Activated effector memory CD4-positive, alpha-beta T cell treated with anti-CD3 and anti-CD28 coated beads, Interleukin-2, amount 50 U/mL, for 16 hours (primary cell): ENCODE measurements at regions not wholly inside any gene's neighbourhood (a gene's known extent, or its start where the extent isn't known, plus 50 kb on each side); places are given as distances from the start of the nearest gene placed in this dataset.
"Not testable (repeated sequence)": the region's sequence is repeated elsewhere in the genome, so short reads cannot be mapped to it uniquely, and the experiment has no call there.

Experiments
- DNase-seq: peaks from one replicate; pipeline ENCODE4 v3.0.0-alpha.2; 2020

DNA sequence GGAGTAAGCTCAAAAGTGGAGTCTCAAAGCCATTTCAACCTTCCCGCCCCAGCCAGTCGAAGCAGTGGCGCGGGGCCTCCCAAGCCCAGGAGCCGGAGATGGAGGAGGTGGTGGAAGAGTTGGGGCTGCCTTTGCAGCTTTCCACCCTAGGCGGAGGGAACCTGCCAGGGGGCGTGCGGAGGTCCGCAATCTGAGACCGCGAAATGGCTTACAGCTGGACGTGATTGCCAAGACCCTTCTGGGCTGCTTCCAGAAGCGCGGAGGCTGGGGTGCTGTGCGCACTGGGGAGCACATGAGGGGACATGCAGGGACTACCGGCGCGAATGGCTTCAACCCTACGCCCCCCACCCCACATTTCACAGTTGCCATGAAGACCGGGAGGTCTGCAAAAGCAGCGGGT is 86.2 kb downstream of the PRR15 start:
- DNase-seq: no peak

GRCh38 chr7:29651477-29651876 is 87.8 kb downstream of the PRR15 start:
- no peak for DNase-seq

- DNase-seq: no peak
Observed at GRCh38 chr7:29652556-29652955, 88.9 kb downstream of the PRR15 start.

DNA sequence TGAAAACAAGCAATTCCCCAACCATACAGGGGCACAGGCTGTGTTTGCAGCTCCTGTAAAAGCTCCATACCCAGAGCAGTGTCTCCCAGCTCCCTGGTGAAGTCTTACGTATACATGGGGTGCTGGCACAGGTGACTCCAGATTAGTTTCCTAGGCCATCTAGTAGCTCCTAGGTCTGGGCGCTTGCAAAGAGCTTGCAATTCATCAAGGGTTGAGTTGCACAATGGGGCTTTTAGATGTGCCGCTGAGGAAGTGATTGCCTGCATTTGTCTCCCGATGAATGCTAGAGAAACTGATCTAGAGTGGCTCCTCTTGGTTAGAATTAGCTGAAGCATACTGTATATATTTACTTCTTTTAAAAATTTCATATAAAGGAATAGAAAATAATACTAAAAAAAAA is 90.7 kb downstream of the PRR15 start:
- not testable (repeated sequence) for DNase-seq

- no peak for DNase-seq
Observed at GRCh38 chr7:29657288-29657687, 93.7 kb downstream of the PRR15 start.

- DNase-seq: no peak
Observed at GRCh38 chr7:29657856-29658255, 94.2 kb downstream of the PRR15 start.

GRCh38 chr7:29659213-29659612 is 95.6 kb downstream of the PRR15 start:
- not testable (repeated sequence) for DNase-seq

DNA sequence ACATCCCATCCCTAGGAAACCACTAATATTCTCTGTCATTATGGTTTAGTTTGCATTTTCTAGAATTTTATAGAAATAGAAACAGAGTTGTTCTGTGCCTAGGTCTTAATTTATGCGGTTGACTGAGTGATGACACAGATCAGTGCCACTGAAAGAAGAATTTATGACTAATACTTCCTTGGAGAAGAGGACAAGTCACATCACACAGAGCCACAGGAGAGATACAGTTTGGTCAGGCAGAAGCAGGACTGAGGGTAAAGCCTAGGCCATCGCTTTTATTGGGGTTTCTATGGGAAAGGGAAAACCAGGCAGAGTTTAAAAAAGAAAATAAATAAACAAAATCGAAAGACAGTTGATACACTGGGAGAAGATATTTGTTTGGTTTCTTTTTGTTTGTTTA is 99.3 kb downstream of the PRR15 start:
- not testable (repeated sequence) for DNase-seq

GRCh38 chr7:29664999-29665398 is 101.4 kb downstream of the PRR15 start:
- not testable (repeated sequence) for DNase-seq

DNA sequence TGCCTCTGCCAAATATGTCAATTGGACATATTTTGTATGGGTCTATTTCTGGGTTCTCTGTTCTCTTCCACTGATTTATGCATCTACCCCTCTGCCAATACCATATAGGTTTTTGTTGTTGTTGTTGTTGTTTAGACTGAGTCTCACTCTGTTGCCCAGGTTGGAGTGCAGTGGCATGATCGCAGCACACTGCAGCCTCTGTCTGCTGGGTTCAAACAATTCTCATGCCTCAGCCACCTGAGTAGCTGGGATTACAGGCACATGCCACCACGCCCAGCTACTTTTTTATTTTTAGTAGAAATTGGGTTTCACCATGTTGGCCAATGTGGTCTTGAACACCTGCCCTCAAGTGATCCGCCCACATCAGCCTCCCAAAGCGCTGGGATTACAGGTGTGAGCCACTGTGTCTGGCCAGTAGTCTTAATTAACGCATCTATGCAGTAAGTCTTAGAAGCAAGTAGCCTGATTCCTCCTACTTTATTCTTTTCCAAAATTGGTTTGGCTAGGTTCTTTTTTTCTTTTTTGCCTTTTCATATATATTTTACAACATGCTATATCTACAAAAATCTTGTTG is 103.5 kb downstream of the PRR15 start:
- not testable (repeated sequence) for DNase-seq

DNA sequence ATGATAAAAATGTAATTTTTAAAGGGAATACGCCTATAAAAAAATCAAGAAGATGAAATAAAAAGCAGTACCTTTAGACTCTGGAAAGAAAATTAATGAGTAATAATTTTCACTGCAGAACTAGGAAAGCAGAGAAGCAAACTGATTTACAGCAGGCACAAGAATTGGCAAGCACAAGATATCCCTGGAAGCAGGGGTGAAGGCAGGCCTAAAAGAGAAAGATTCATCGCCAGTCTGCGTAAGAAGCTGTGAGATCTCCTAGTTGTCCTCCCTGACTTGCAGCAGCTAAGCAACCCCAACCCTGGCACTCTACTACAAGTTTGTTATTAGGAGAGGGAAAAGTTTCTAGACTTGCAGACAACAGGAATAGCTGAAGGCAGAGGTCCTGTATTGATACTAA is 107.7 kb downstream of the PRR15 start:
- not testable (repeated sequence) for DNase-seq

DNA sequence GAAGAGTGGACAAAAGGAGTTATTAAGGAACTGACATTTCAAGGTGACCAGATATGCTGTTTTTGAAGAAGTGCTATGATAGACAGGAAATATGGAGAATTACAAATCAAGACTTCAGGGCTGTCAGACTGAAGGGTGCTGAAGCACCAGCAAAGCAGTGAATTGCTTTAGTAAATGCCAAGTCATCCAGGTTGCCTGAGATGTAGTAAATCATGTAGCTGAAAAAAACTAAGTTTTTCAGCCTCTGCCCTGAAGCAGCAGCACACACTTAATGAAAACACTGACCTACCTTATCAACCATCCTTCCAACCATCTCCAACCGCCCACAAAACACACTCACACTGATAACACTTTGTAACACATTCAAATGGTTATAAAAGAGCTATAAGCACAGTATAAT is 110.0 kb downstream of the PRR15 start:
- not testable (repeated sequence) for DNase-seq

DNA sequence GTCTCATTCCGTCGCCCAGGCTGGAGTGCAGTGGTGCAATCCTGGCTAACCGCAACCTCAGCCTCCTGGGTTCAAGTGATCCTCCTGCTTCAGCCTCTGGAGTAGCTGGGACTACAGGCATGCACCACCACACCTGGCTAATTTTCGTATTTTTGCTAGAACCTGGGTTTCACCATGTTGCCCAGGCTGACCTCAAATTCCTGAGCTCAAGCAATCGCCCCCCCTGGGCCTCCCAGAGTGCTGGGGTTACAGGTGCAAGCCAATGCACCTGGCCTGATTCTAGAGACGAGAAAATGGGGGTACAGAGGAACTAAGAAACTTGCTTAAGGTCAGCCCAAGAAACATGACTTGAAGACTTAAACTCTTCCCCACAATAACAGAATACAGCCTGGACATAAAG is 111.0 kb downstream of the PRR15 start:
- not testable (repeated sequence) for DNase-seq

DNA sequence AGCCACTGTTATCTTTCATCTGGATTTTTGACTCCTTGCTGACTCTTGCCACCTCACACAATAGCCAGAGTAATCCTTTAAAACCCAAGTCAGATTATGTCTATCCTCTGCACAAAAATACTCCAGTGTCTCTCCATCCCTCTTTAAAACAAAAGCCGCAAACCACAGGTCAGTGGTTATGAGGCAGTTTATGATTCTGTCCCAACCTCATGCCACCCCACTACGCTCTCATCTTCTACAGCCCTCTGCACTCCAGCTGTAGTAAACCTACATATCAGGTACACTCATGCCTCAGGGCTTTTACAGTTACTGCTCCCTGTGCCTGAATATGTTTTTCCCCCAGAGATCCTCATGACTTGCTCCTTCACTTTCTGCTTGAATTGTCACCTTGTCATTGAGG is 113.6 kb downstream of the PRR15 start:
- DNase-seq: not testable (repeated sequence)

DNA sequence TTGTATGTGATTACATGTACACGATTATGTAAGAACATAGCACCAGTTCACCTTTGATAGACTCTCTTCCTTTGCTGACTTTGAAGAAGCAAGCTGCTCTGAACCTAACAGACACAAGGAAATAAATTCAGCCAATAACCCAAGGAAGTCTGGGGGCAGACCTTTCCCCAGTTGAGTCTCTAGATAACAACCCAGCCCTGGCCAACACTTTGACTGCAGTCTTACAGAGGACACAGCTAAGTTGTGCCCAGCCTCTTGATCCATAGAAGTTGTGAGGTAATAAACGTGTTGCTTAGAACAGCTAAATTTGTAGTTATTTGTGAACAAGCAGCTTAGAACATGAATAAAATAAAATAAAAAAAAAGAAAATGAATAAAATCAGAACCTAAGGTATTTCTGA is 116.3 kb downstream of the PRR15 start:
- DNase-seq: not testable (repeated sequence)

- DNase-seq: not testable (repeated sequence)
Observed at GRCh38 chr7:29680601-29681000, 117.0 kb downstream of the PRR15 start.

DNA sequence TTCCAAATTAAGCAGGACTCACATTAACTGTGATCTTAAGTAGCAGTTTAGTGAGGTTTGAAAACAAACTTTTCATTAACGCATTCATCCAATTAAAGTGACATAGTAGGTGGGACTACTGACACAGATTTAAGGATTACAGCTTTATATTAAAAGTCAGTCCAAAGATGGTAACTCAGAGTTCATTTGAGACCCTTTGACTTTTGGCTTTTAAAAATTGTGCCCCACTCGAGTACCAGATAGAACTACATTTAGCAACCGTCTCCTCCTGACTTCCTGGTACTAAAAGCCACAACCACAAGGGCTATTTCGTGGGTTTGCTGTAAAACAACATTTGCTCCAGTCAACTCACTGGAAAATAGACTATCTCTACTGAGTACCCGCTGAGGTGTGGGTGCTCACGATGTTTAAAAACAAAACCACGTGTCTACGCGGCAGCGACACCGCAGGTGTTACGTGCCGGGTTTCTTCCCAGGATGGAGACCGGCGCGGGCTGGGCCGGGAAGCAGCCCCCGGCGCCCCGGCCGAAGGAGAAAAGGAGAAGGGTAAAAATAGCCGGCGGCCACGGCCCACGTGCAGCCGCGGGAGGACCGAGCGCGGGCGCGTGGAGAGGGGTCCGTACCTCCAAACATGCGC is 120.6 kb downstream of the PRR15 start:
- DNase-seq: not testable (repeated sequence)

DNA sequence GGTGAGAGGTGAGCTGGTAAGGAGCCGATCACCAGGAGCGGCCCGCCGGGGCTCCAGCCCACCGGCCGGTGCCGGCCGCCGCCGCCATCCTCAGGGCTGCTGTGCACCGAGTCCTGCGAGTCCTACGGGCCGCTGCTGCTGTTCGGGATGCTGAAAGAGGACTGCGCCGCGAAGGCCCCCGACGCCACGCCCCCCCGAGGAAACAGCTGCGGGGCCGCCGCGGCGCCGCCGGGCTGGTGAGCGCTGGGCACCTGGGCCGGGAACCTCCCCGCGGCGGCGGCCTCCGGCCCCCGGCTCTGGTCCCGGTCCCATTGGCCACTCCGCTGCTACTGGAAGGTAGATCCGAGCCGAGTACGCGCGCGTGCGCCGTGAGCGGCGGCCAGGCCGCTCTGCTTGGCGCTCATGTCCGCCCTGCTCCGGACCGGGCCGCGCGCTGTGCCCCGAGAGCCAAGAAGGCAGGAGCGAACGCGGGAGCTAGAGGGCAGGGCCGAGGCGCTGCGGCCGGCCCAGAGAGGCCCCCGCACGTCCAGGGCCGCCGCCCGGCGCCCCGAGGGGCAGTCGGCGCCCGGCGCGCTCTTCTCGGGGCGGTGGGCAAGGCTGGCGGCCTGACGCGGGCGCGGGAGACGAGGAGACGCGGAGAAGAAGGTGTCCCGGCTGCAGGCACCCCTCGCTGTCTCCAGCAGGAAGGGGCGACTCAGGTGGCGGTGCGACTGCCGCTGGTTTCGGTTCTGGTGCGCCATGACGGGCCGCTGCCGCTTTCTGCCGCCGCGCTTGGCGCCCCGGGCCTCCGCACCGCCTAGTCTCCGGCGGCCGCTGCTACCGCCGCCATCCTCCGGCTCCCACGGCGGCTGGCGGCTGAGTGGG is 121.3 kb upstream of the WIPF3 start:
- peak; percentile 73 for DNase-seq

- not testable (repeated sequence) for DNase-seq
Observed at GRCh38 chr7:29685651-29686271, 120.5 kb upstream of the WIPF3 start.

- not testable (repeated sequence) for DNase-seq
Observed at GRCh38 chr7:29690510-29690909, 115.8 kb upstream of the WIPF3 start.

- not testable (repeated sequence) for DNase-seq
Observed at GRCh38 chr7:29696402-29696801, 109.9 kb upstream of the WIPF3 start.

DNA sequence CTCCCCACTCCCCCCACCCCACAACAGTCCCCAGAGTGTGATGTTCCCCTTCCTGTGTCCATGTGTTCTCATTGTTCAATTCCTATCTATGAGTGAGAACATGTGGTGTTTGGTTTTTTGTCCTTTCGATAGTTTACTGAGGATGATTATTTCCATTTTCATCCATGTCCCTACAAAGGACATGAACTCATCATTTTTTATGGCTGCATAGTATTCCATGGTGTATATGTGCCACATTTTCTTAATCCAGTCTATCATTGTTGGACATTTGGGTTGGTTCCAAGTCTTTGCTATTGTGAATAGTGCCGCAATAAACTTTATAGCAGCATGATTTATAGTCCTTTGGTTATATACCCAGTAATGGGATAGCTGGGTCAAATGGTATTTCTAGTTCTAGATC is 106.6 kb upstream of the WIPF3 start:
- not testable (repeated sequence) for DNase-seq

DNA sequence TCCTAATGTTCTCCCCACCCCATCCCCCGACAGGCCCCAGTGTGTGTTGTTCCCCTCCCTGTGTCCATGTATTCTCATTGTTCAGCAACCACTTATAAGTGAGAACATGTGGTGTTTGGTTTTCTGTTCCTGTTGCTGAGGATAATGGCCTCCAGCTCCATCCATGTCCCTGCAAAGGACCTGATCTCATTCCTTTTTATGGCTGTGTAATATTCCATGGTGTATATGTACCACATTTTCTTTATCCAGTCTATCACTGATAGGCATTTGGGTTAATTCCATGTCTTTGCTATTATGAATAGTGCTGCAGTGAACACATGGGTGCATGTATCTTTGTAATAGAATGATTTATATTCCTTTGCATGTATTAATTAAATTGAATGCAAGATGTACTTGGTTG is 104.8 kb upstream of the WIPF3 start:
- not testable (repeated sequence) for DNase-seq
